ENCODE measurements at regions not wholly inside any gene's neighbourhood (a gene's known extent, or its start where the extent isn't known, plus 50 kb on each side); places are given as distances from the start of the nearest gene placed in this dataset.

- no peak for ATAC-seq (replicated peaks)
- Mint-ChIP-seq H3K27ac (no peak overlapping the region), H3K36me3 (no peaks in the 10 kb centered on the region), H3K9me3 (no peaks in the 10 kb centered on the region), H3K4me3 (no peak overlapping the region), H3K27me3 (no peaks in the 10 kb centered on the region), H3K4me1 (peaks cover 4 to 13% of the 10 kb centered on the region in 2 donors)
- no peak for DNase-seq
Measured at GRCh38 chr10:4103603-4104002, 318.6 kb upstream of the KLF6 start.

- Mint-ChIP-seq H3K27me3 (no peaks in the 10 kb centered on the region), H3K4me1 (peaks cover 2 to 8% of the 10 kb centered on the region in 2 donors), H3K4me3 (no peak overlapping the region), H3K27ac (no peak overlapping the region), H3K9me3 (no peaks in the 10 kb centered on the region), H3K36me3 (no peaks in the 10 kb centered on the region)
- DNase-seq (no peak), ATAC-seq (replicated peaks) (no peak)
Measured at GRCh38 chr10:4102802-4103344, 317.9 kb upstream of the KLF6 start.

GRCh38 chr10:4101918-4102654, 317.1 kb upstream of the KLF6 start:
- Mint-ChIP-seq H3K9me3 (no peaks in the 10 kb centered on the region), H3K36me3 (no peaks in the 10 kb centered on the region), H3K4me1 (peaks cover under 1 to 2% of the 10 kb centered on the region in 2 donors), H3K4me3 (no peak overlapping the region), H3K27ac (no peak overlapping the region), H3K27me3 (no peaks in the 10 kb centered on the region)
- DNase-seq = no peak
- ATAC-seq (replicated peaks) = no peak

- H3K9me3 Mint-ChIP-seq = no peaks in the 10 kb centered on the region
- DNase-seq = no peak
- no peak for ATAC-seq (replicated peaks)
- no peaks in the 10 kb centered on the region for H3K27me3 Mint-ChIP-seq
- no peaks in the 10 kb centered on the region for H3K36me3 Mint-ChIP-seq
- no peak overlapping the region for H3K27ac Mint-ChIP-seq
- H3K4me1 Mint-ChIP-seq = peaks cover 0 to 2% of the 10 kb centered on the region in 2 donors
- no peak overlapping the region for H3K4me3 Mint-ChIP-seq
Measured at GRCh38 chr10:4100380-4100779, 315.4 kb upstream of the KLF6 start.

GRCh38 chr10:4099202-4099601, 314.2 kb upstream of the KLF6 start:
- DNase-seq (no peak), ATAC-seq (replicated peaks) (no peak)
- Mint-ChIP-seq H3K27ac (no peak overlapping the region), H3K27me3 (no peaks in the 10 kb centered on the region), H3K4me3 (no peak overlapping the region), H3K4me1 (peaks cover 0 to 2% of the 10 kb centered on the region in 2 donors), H3K36me3 (no peaks in the 10 kb centered on the region), H3K9me3 (no peaks in the 10 kb centered on the region)

- no peaks in the 10 kb centered on the region for H3K27me3 Mint-ChIP-seq
- H3K4me1 Mint-ChIP-seq = no peaks in the 10 kb centered on the region
- DNase-seq = no peak
- no peaks in the 10 kb centered on the region for H3K36me3 Mint-ChIP-seq
- H3K9me3 Mint-ChIP-seq = no peaks in the 10 kb centered on the region
- H3K4me3 Mint-ChIP-seq = no peak overlapping the region
- ATAC-seq (replicated peaks) = no peak
- no peak overlapping the region for H3K27ac Mint-ChIP-seq
Measured at GRCh38 chr10:4095166-4095917, 310.3 kb upstream of the KLF6 start.

- no peak overlapping the region for H3K4me3 Mint-ChIP-seq
- H3K27ac Mint-ChIP-seq = no peak overlapping the region
- no peaks in the 10 kb centered on the region for H3K36me3 Mint-ChIP-seq
- ATAC-seq (replicated peaks) (no peak), DNase-seq (no peak)
- no peaks in the 10 kb centered on the region for H3K4me1 Mint-ChIP-seq
- no peaks in the 10 kb centered on the region for H3K9me3 Mint-ChIP-seq
- H3K27me3 Mint-ChIP-seq = no peaks in the 10 kb centered on the region
Measured at GRCh38 chr10:4094751-4095150, 309.7 kb upstream of the KLF6 start.

GRCh38 chr10:4093438-4093837, 308.4 kb upstream of the KLF6 start:
- Mint-ChIP-seq H3K4me1 (no peaks in the 10 kb centered on the region), H3K36me3 (no peaks in the 10 kb centered on the region), H3K4me3 (no peak overlapping the region), H3K27me3 (no peaks in the 10 kb centered on the region), H3K27ac (no peak overlapping the region), H3K9me3 (no peaks in the 10 kb centered on the region)
- no peak for ATAC-seq (replicated peaks)
- no peak for DNase-seq

- DNase-seq = no peak
- peaks cover 0 to 2% of the 10 kb centered on the region in 2 donors for H3K9me3 Mint-ChIP-seq
- H3K27me3 Mint-ChIP-seq = peaks cover 0 to 7% of the 10 kb centered on the region in 2 donors
- H3K4me3 Mint-ChIP-seq = no peak overlapping the region
- H3K4me1 Mint-ChIP-seq = no peaks in the 10 kb centered on the region
- ATAC-seq (replicated peaks) = no peak
- no peak overlapping the region for H3K27ac Mint-ChIP-seq
- H3K36me3 Mint-ChIP-seq = no peaks in the 10 kb centered on the region
Measured at GRCh38 chr10:4088354-4089066, 303.5 kb upstream of the KLF6 start.

GRCh38 chr10:4086131-4086898, 301.3 kb upstream of the KLF6 start:
- Mint-ChIP-seq H3K36me3 (no peaks in the 10 kb centered on the region), H3K4me1 (peaks cover 0 to 2% of the 10 kb centered on the region in 2 donors), H3K9me3 (peaks cover 0 to 2% of the 10 kb centered on the region in 2 donors), H3K4me3 (no peak overlapping the region), H3K27me3 (peaks cover 0 to 7% of the 10 kb centered on the region in 2 donors), H3K27ac (no peak overlapping the region)
- no peak for DNase-seq
- no peak for ATAC-seq (replicated peaks)

- ATAC-seq (replicated peaks) (no peak), DNase-seq (no peak)
- H3K4me3 Mint-ChIP-seq = no peak overlapping the region
- H3K9me3 Mint-ChIP-seq = peaks cover 0 to 2% of the 10 kb centered on the region in 2 donors
- H3K36me3 Mint-ChIP-seq = no peaks in the 10 kb centered on the region
- peaks cover 11 to 15% of the 10 kb centered on the region in 2 donors for H3K4me1 Mint-ChIP-seq
- H3K27me3 Mint-ChIP-seq = peaks cover 0 to 7% of the 10 kb centered on the region in 2 donors
- no peak overlapping the region for H3K27ac Mint-ChIP-seq
Measured at GRCh38 chr10:4083509-4084003, 298.5 kb upstream of the KLF6 start.

GRCh38 chr10:4082861-4083260, 297.9 kb upstream of the KLF6 start:
- no peak for DNase-seq
- H3K27ac Mint-ChIP-seq = no peak overlapping the region

GRCh38 chr10:4081685-4082111, 296.7 kb upstream of the KLF6 start:
- Mint-ChIP-seq H3K9me3 (no peaks in the 10 kb centered on the region), H3K4me1 (peaks cover 11 to 15% of the 10 kb centered on the region in 2 donors), H3K36me3 (no peaks in the 10 kb centered on the region), H3K4me3 (no peak overlapping the region), H3K27ac (no peak overlapping the region), H3K27me3 (peaks cover 0 to 4% of the 10 kb centered on the region in 2 donors)
- ATAC-seq (replicated peaks) = no peak
- no peak for DNase-seq

More at GRCh38 chr10:4082861-4083260, 297.9 kb upstream of the KLF6 start:
- Mint-ChIP-seq H3K4me3 (no peak overlapping the region), H3K4me1 (peaks cover 11 to 15% of the 10 kb centered on the region in 2 donors), H3K9me3 (peaks cover 0 to under 1% of the 10 kb centered on the region in 2 donors), H3K27me3 (peaks cover 0 to 7% of the 10 kb centered on the region in 2 donors), H3K36me3 (no peaks in the 10 kb centered on the region)
- no peak for ATAC-seq (replicated peaks)
